Jurkat, Clone E6-1 (cell line): ENCODE measurements at regions not wholly inside any gene's neighbourhood (a gene's known extent, or its start where the extent isn't known, plus 50 kb on each side); places are given as distances from the start of the nearest gene placed in this dataset.

Source experiments
- DNase-seq: peaks from one replicate; pipeline ENCODE4 v3.0.0-alpha.2; 2011; ENCODE audit warnings: low read depth, low spot score
- H3K4me3 ChIP-seq: 2 replicates; pipeline ENCODE4 v1.5.1; 2011; ENCODE audit warnings: mild to moderate bottlenecking, low read length, control low read depth, moderate library complexity

DNA sequence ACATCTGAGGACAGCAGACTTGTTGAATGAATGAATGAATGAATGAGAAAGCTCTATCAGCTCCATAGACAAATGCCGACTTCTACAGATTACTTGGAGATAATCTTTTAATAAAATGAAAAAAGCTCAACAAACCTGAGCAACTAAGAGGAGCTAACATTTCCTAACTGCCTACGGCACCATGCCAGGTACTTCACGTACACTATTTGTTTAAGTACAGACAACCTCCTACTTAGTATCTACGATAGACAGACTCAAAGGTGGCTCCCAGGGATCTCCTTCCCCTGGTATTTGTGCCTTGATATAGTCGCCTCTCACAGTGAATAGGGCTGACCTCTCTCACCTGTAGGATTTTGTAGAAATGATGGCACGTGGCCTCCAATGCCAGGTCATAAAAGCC is 412.2 kb upstream of the FAT1 start:
- no peak for DNase-seq
- H3K4me3 ChIP-seq = no peak overlapping the region

DNA sequence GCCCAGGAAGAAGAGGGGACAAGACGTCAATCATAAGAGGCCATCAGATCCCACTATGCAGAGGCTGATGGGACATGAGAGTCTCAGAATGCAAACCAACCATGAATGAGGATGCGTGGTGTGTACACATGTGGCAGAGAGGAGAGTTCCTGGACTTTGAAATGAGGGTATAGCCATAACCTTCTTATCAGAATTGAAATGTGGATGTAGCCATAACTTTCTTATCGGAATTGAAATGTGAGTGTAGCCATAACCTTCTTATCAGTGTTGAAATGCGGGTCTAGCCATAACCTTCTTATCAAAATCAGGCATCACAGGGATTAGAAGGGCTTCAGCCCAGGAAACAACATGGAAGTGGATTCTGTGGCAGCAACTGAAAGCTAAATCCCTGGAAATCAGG is 415.5 kb upstream of the FAT1 start:
- H3K4me3 ChIP-seq = no peak overlapping the region
- no peak for DNase-seq

DNA sequence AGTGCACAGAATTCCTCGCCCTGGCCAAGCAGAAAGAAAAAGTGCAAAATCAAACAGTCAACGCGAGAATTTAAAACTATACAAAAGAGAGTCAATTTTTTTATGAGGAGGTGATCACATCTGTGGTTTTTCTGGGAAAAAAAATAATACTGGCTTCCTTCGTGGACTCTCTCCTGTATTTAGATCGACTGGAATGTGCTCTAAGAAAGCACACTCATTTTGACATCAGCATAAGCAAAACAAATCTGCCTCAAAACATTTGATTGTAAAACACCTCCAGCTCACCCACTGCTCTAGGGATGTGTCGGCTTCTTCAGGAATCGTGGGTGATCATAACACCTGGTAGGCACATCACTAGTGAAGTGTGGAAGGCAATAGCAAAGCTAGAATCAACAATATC is 417.4 kb upstream of the FAT1 start:
- no peak overlapping the region for H3K4me3 ChIP-seq
- no peak for DNase-seq

DNA sequence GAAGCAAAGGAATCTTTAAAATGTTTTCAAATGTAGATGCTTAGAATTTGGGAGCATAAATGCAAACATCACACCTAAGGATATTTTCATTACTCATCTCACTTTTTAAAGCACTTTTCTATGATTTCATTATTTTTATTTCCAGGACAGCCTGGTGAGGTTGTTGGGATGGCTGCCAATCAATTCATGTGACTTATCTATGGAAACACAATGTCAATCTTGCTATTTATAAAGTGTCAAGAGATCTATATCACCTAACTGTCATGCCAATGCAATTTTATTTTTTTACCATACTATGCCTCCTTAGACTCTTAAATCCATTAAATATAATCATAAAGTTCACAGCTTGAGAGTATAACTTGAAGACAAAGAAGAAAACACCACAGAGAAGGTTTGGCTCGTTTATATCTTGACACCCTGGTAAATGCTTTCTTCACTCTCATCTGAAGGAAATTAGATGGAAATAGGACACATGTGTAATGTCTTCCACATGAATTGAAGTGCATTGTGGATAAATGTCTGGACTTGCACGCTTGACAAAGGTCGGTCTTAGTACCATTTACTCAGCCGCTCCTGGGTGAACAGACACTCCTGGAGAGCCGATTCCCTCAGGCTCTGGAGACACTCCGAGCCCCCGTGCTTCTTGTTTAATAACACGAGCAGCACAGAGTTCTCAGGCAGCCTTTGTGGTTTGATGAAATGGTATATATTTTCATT is 425.7 kb upstream of the FAT1 start:
- DNase-seq = no peak
- no peak overlapping the region for H3K4me3 ChIP-seq

GRCh38 chr4:187157380-187157958 is 433.8 kb upstream of the FAT1 start:
- DNase-seq = no peak
- no peak overlapping the region for H3K4me3 ChIP-seq

- H3K4me3 ChIP-seq = no peak overlapping the region
- no peak for DNase-seq
Observed at GRCh38 chr4:187158003-187158402, 434.3 kb upstream of the FAT1 start.

DNA sequence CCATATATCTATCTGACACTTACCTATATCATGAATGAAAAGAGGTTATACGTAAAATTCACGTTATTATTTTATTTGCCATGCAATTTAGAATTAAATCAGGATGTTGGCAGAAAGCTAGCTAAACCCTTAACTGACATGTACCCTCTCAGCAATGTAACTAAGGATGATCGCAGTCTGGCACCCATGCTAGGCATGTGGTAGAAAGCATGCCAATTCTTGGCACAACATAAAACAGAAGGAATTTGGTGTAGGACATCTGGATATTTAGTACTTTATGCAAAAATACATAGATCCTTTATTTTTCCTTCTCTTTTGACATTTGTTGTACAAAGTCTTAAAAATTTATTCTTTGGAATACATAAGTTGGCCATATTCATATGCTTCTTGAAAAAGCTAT is 436.8 kb upstream of the FAT1 start:
- no peak overlapping the region for H3K4me3 ChIP-seq
- no peak for DNase-seq

DNA sequence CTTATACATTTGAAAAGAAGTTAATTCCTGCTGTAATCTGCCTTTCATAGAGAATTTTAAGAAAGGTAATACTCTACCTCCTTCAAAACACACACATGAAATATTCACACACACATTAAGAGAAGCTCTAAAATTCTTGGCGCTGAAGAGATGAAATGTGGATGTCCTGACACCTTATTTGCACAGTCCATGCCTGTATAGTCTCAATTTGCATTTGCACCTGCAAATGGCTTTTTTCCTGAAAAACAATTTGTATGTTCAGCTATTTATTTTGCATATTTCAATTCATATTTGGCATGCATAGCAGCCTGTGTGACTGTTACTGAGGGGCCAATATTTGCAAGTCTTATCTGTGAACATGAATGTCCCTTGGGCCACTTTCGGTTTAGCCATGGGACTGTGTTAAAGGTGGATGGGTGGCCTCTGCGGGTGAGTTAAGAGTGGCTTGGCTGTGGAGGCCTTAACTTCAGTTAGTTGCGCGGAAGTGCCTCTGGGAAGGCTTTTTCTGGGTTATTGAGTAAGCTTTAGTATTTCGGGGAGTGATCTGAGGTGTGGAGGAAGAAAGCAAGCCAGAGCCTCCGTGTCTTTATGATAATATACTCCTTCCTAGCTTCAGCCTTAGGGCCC is 443.3 kb upstream of the FAT1 start:
- no peak for DNase-seq
- H3K4me3 ChIP-seq = no peak overlapping the region

DNA sequence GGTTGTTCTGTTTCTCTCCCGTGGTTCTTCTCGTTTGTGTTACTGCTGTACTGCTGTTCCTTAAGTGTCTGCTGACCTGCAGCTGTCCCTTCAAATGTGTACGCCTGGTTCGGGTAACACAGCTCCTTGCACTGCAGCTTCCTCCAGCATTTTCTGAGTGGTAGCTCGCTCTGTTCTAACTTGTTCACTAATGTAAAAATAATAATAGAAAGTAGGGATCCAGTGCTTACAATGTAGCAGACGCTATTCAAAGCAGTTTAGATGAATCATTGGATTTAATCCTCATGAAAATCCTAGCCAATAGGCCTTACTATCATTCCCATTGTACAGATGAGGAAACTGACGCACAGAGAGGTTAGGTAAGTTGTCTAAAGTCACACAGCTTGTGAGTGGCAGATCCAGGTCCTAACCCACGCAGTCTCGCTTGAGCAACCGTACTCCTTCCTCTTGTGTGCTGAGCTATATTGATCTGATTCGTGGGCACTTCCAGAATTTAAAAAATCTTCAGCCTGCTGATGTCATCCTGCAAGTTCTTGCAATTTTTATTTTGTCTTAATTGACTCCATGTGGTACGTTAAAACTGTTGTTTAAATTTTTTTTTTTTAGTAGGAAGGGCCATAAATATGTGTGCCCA is 448.2 kb upstream of the FAT1 start:
- no peak overlapping the region for H3K4me3 ChIP-seq
- no peak for DNase-seq

GRCh38 chr4:187172340-187172761 is 448.7 kb upstream of the FAT1 start:
- DNase-seq = no peak

DNA sequence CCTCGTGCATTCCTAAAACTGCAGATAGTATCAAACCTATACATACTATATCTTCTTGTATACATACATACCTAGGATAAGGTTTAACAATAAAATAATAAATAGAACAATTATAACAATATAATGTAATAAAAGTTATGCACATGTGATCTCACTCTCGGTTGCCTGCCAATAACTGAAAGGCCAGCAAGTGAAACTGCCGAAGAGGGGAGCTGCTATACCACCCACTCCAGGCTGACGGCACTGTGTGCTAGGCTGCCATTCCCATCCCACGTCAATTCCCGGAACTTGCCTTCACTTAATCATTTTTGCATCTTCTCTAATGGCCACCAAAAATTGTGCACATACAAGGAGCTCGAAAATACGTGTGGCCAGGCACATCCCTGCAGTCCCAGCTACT is 451.1 kb upstream of the FAT1 start:
- no peak overlapping the region for H3K4me3 ChIP-seq
- DNase-seq = no peak

More at GRCh38 chr4:187172340-187172761, 448.7 kb upstream of the FAT1 start:
- no peak overlapping the region for H3K4me3 ChIP-seq

GRCh38 chr4:187175197-187175596 is 451.5 kb upstream of the FAT1 start:
- no peak for DNase-seq
- no peak overlapping the region for H3K4me3 ChIP-seq

GRCh38 chr4:187176261-187176910 is 452.7 kb upstream of the FAT1 start:
- DNase-seq = no peak

GRCh38 chr4:187178084-187178483 is 454.4 kb upstream of the FAT1 start:
- no peak overlapping the region for H3K4me3 ChIP-seq
- no peak for DNase-seq

More at GRCh38 chr4:187176261-187176910, 452.7 kb upstream of the FAT1 start:
- no peak overlapping the region for H3K4me3 ChIP-seq

GRCh38 chr4:187178587-187178986 is 454.9 kb upstream of the FAT1 start:
- no peak for DNase-seq
- no peak overlapping the region for H3K4me3 ChIP-seq

DNA sequence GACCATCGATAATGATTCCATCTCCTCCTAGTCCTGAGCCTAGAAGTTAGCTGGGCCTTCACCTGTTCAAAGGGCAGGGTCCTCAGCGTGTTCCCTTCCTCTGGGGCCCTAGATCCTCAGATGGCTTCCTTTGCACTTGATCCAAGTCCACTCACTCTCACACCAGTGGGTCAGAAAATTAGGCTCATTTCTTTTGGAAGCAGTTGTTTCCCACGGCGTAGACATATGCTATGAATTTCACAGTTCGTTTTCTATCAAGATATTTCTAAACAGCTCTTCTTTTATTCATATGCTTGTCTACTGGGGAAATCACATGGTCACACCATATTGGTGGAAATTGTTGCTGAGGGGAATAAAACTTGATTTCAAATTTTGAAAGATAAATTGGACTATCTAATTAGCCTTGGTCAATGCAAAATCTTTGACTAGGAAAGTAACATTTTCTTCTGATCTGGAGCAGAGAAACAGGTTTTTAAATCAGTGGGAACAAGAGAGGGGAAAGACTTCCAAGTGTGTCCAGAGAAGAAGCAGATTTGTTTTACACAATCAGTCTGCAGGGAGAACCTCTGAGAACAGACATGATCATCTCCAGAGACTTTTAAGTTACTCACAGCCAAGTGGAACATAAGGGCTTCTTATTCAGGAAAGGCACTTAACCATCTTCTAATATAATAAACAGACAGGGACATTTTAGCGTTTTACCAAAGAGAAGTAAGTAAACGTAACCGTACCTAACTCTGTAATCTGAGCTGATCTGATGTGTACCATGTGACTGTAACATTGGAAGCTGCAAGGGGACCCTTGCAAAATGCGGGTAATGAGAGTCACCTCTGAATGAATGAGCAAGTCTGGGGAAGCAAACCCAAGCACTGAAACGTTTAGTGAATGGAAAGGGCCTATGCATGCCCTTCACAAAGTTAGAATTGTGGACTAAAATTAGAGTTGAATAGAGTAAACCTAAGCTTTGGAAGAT is 455.7 kb upstream of the FAT1 start:
- DNase-seq = no peak
- H3K4me3 ChIP-seq = no peak overlapping the region

DNA sequence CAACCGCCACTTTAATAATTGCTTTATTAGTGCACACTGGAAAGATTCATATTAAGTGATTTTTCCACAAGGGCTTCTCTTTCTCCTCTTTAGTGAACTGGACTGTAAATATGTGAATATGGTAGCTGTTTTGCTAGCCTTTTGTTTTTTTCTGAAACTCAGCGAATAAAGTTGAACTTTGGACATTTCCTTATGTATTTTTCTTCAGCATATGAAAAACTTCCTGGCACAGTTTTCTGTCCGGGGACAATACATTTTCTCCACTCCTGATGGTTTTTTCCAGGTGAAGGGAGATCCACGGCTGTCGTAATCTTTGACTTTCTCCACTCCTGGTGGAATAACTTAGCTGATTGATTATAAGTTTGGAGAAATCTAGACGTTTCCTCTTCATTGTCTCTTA is 457.4 kb upstream of the FAT1 start:
- DNase-seq = no peak
- H3K4me3 ChIP-seq = no peak overlapping the region

DNA sequence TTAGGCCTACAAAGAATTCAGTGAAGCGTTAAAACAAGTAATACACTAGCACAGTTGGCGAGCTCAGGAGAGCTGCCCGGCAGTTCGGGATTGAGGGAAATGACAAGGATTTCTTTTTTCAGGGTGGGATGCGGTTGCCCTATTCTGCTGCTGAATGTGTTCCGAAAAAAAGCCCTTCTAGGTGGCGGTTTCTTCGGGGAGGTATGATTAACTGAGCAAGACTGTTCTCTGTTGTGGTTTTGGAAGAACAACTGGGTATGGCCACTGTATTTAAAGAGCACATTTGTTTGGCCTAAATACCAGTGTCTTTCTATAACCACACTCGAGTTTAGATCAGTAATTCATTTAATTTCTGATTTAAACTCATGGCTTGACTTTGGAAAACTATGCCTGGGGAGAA is 459.7 kb upstream of the FAT1 start:
- DNase-seq = no peak
- H3K4me3 ChIP-seq = no peak overlapping the region

- H3K4me3 ChIP-seq = no peak overlapping the region
- no peak for DNase-seq
Observed at GRCh38 chr4:187183826-187184225, 460.2 kb upstream of the FAT1 start.
